ENCODE measurements at regions not wholly inside any gene's neighbourhood (a gene's known extent, or its start where the extent isn't known, plus 50 kb on each side); places are given as distances from the start of the nearest gene placed in this dataset.
"Not testable (repeated sequence)": the region's sequence is repeated elsewhere in the genome, so short reads cannot be mapped to it uniquely, and the experiment has no call there.

DNA sequence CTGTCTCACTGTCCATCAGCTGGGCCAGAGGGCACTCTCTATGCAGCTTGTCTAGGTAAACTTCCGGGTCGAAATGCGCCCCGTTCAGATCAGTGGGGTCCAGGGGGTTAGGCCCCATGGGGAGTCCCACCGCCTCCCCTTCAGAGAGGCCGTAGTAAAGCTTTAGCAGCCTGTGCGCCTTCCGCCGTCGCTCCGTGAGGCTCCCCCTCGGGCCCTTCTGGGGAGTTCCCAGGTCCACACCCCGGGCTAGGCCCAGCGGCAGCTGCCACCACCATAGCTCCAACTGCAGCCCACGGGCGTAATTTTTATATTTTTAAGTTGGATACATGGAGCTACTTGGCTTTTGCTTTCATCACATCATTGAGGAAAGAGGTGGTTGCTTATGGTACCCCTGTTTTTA lies 73.7 kb upstream of the FRG2C start:
- not testable (repeated sequence) for DNase-seq (ENCODE audit: low read depth, low spot score)

DNA sequence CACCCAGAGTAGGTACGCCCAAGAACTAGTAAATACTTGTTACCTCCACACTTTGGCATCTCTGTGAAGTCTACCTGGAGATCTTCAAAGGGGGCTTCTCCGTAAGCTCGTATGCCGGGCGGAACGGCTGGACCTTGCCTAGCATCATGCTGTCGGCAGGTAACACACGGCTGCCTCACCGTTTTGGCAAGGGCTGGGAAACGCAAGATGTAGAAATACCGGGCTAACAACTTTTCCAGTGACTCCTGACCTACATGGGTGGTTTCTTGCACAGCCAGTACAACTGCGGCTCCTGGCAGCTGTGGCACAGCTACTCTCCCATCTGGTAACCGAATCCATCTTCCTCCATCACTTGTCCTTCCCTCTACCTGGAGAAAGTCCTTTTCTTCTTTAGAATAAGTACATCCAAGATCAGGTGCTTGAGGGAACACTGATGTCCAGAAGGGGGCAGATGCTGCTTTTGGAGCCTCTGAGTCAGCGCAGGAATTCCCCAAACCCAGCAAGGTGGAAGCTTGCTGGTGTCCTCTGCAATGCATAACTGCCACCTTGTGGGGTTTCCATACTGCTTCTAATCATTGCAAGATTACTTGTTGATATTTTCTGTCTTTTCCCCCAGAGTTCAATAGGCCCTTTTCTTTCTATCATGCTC lies 59.7 kb upstream of the FRG2C start:
- DNase-seq (ENCODE audit: low read depth, low spot score): not testable (repeated sequence)

DNA sequence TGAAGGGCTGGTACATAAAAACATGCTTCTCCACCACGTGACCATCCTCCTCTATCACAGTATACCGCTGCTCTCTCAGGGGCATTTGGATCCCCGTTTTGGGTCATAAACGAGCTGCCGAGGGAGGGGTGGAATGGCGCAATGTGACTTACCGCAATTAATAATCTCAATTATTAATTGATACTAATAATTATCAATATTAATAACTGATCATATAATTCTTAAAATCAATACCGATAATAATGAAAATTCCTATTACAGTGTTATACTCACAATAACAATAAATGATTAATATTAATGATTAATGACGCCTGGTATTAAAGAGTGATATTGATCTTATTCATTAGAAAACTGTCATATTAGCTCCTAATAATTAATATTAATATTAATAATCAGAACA lies 56.1 kb upstream of the FRG2C start:
- not testable (repeated sequence) for DNase-seq (ENCODE audit: low read depth, low spot score)

DNA sequence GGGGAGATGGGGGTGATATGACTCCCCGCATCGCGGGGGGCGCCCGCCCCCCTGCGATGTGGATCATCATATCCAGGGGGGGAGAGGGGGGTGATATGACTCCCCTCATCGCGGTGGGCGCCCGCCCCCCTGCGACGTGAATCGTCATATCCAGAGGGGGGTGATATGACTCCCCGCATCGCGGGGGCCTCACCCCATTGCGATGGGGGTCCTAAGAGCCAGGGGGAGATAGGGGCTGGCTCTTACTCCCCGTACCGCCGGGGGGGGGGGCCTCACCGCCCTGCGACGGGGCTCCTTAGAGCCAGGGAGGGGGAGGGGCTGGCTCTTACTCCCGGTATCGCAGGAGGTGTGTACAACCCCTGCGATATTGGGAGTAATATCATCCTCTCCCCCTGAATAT lies 54.5 kb upstream of the FRG2C start:
- not testable (repeated sequence) for DNase-seq (ENCODE audit: low read depth, low spot score)

DNA sequence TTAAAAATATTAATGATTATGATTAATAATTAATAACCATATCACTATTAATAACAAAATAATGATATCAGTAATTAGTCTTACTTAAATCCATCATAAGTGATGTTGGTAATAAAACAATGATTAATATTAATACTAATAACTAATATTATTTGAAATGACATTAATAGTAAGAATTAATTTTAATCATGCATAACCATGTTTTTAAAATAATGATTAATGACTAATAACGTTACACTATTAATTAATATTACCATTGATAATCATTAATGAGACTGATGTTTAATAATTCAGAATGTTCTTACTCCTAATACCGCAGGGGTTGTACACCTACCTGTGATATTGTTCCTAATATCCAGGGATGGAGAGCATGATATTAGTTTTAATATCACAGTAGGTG lies 53.4 kb upstream of the FRG2C start:
- DNase-seq (ENCODE audit: low read depth, low spot score): no peak

DNA sequence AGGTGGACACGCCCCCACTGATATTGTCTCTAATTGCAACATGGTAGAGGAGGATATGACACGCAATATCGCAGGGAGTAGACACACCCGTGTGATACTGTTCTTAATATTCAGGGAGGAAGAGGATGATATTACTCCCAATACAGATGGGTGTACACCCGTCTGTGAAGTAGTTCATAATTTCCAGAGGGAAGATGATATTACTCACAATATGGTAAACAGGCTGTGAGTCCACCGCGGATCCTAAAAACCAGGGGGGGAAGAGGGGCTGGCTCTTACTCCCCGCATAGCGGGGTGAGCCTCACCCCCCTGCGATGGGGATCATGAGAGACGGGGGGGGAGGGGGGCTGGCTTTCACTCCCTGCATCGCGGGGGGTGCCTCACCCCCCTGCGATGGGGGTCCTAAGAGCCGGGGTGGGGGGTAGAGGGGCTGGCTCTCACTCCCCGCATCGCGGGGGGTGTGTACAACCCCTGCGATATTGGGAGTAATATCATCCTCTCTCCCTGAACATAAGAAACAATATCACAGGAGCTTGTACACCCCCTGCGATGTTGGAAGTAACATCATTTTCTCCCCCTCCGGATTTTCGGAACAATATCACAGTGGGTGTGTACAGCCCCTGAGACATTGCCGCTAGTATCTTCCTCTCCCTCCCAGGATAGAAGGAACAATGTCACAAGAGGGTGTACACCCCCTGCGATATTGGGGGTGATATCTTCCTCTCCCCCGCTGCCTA lies 52.2 kb upstream of the FRG2C start:
- not testable (repeated sequence) for DNase-seq (ENCODE audit: low read depth, low spot score)

Measured in brain pericyte (primary cell).